NCI-H2107 treated with DMSO at 0.1 percent for 48 hours (cell line): ENCODE measurements at regions not wholly inside any gene's neighbourhood (a gene's known extent, or its start where the extent isn't known, plus 50 kb on each side); places are given as distances from the start of the nearest gene placed in this dataset.
"Not testable (repeated sequence)": the region's sequence is repeated elsewhere in the genome, so short reads cannot be mapped to it uniquely, and the experiment has no call there.

Source experiments
- DNase-seq: peaks from one replicate; lab custom pipeline; 2025; ENCODE audit not compliant: unreplicated experiment; lab: John Stamatoyannopoulos, UW

DNA sequence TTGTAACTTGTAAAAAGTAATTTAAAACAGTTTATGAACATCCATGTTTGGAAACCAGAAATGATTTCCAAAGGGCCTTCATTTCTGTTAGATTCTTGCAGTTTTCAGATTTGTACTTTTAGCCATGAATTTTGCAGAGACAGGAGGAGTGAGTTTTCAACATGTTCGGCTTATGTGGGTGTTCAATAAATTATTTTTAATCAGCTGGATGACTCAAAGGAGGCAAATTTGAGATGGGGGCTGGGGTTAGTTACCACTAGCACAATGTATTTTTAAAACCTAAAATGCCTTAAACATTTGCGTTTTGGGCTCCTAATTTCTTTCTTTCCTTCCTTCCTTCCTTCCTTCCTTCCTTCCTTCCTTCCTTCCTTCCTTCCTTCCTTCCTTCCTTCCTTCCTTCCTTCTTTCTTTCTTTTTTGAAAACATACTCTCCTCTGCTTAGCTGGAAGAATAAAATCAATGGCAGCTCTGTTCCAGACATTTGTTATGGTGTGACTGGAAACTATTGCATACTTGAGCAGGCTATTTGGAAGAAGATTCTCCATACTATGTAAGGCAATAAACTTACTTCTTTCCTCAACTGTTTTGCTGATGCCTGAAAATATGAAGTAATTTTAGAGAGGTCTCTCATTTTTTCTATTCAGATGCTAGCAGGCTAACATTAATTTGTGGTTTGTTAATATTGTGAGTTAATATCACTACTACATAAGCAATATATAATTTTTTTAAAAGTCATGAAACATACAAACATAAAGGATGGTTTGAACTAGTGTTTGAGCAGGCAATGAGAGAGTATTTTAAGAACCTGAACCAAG, 394.4 kb downstream of the NYAP2 start:
- no peak for DNase-seq

DNA sequence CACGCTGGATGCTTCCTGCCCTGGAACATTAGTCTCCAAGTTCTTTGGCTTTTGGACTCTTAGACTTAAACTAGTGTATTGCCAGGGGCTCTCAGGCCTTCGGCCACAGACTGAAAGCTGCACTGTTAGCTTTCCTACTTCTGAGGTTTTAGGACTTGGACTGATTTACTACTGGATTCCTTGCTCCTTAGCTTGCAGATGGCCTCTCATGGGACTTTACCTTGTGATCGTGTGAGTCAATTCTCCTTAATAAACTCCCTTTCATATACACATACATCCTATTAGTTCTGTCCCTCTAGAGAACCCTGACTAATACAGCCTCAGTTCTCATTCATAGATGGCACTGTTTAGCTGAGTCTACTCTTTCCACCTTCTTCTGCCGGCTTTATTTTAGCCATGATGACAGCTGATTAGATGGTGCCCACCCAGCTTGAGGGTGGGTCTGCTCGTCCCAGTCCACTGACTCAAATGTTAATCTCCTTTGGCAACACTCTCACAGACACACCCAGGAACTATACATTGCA, 389.1 kb downstream of the NYAP2 start:
- no peak for DNase-seq

GRCh38 chr2:225787497-225787896, 388.0 kb downstream of the NYAP2 start:
- DNase-seq = no peak

DNA sequence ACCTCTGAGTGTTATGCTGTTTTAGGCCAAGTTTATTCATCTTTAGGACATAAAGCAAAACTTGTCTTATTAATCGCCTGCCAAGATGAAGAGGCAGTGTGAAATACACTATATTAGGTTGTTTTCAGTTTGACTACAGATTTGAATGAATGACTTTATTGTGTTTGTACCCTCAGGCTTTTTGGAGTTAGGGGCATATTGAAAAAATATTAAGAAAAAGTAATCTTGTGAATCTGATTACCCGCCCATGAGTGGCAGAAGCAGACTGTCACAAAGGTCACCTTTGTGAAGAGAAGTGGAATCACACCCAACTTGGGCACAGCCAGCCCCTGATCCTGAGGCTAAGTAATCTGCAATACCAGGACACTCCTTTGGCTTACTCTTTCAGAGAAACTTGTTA, 382.5 kb downstream of the NYAP2 start:
- no peak for DNase-seq

- no peak for DNase-seq
These were observed 381.6 kb downstream of the NYAP2 start for GRCh38 chr2:225781145-225781544.

GRCh38 chr2:225779829-225780228, 380.3 kb downstream of the NYAP2 start:
- DNase-seq = no peak

- DNase-seq = no peak
These were observed 373.6 kb downstream of the NYAP2 start for GRCh38 chr2:225773148-225773547.

GRCh38 chr2:225771701-225772100, 372.2 kb downstream of the NYAP2 start:
- DNase-seq = no peak

- DNase-seq = no peak
These were observed 369.2 kb downstream of the NYAP2 start for GRCh38 chr2:225768741-225769140.

DNA sequence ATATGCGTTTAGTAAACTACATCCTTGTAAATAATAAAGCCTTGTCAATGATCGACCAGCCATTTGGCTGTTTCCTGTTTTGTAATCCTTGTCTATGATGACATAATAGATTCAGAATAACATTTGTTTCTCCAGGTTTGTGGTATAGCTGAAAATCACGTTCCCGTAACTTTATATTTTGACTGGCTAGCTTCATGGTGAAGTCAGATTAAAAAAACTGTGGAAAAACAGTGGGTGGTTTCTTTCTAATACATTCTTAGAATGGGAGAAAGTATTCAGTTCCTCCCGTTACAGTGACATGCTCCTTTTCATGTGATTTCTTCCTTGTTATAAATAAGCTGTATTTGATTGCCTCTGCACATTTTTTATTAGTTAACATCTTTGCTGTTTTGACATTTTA, 366.9 kb downstream of the NYAP2 start:
- no peak for DNase-seq

GRCh38 chr2:225765820-225766219, 366.3 kb downstream of the NYAP2 start:
- no peak for DNase-seq

DNA sequence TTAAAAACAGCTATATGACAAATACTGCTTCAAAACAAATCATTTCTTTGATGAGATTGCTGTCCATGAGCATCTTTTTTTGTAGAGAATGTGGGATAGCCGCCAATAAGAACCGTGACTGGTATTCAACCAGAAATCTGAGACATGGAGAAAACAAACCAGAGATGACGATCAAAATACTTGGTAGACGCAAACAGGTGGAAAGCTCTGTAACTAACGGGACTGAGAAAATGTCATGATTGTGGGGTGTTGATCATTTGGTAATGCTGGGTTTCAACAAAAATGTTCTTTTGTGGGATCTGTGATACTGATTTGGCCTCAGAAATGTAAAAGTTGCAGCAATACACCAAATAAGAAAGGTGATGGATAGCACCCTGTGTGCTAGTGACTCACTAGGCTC, 364.8 kb downstream of the NYAP2 start:
- DNase-seq = no peak

GRCh38 chr2:225763711-225764110, 364.2 kb downstream of the NYAP2 start:
- DNase-seq = no peak

DNA sequence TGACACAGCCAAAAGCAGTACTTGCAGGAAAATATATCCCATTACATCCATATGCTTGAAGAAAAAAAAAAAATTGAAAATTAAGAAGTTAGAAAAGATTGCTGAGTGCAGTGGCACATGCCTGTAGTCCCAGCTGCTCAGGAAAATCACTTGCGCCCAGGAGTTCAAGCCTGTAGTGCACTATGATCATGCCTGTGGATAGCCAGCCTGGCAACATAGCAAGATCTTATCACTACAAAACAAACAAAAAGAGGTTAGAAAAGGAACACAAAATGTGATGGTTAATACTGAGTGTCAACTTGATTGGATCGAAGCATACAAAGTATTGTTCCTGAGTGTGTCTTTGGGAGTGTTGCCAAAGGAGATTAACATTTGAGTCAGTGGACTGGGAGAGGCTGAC, 361.9 kb downstream of the NYAP2 start:
- no peak for DNase-seq

DNA sequence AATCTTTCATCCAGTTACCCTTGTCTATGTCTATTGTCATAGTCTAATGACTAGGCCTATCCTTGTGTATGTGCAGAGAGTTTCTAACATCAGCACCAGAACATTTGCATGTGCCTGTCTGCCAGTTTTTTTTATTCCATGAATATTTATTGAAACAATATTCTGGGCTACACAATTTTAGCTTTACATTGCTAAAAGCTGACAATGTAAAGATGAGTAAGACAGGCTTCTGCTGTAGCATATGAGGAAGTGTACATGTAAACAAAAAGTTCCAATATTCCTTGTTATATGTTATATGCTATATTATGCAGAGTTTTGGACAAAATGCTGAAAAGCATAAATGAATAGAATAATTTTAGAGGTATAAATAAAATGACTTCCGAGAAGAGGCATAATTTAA, 357.7 kb downstream of the NYAP2 start:
- DNase-seq = no peak

DNA sequence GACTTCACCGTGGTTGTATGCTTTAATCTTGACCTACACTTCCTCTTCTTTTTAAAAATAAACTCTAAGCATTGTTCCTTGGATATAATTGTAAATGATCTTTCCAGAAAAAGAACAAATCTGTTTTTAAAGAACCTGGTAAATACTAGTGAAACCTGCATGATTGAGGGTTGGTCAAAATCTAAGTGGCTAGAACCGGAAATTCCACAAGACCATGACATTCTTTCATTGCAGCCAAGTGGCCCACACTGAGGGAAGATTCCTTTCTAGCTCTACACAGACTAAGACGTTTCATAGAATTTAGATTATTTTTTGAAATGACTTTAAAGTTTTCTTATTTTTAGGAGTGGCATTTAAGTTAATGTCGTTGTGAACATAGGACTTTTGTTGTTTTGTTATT, 356.7 kb downstream of the NYAP2 start:
- DNase-seq = no peak

DNA sequence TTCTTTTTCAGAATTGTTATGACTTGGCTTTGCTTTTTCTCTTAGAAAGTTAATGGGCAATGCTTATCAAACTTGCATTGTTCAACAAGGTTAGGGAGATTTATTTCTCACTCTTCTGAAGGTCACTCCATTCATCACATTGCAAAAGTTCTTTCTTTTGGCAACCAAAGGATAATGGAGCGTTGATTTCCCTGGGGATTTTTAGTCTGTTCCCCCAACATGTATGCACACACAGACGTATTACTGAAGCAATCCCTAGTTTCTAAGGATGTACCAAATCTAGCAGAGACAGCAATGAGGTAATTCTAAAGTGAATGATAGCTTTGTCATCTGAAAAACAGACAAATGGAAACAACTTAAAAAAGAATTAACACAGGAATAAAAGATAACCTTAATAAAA, 349.1 kb downstream of the NYAP2 start:
- DNase-seq = no peak

DNA sequence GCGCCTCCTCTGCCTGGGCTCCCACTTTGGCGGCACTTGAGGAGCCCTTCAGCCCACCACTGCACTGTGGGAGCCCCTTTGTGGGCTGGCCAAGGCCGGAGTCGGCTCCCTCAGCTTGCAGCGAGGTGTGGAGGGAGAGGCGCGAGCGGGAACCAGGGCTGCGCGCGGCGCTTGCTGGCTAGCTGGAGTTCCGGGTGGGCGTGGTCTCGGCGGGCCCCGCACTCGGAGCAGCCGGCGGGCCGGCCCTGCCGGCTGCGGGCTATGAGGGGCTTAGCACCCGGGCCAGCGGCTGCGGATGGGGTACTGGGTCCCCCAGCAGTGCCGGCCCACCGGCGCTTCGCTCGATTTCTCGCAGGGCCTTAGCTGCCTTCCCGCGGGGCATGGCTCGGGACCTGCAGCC, 344.5 kb downstream of the NYAP2 start:
- DNase-seq = not testable (repeated sequence)

DNA sequence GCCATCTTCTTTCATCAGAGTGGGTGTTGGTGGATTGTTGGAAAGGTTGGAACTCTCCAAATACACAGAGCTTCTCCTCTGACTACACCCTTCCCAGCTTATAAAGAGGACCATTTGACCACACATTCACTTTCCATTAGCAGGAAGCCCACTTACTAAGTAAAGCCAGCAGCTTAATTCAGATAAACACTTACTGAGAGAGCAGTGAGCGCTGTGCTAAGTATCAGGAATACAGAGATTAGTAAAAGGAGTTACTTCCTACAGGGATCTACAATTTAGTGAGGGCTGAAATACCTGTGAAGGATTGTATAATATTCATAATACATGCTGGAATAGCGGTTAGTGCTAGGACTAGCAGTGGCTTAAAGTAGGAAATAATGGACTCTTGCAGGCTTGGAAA, 343.0 kb downstream of the NYAP2 start:
- DNase-seq = no peak

DNA sequence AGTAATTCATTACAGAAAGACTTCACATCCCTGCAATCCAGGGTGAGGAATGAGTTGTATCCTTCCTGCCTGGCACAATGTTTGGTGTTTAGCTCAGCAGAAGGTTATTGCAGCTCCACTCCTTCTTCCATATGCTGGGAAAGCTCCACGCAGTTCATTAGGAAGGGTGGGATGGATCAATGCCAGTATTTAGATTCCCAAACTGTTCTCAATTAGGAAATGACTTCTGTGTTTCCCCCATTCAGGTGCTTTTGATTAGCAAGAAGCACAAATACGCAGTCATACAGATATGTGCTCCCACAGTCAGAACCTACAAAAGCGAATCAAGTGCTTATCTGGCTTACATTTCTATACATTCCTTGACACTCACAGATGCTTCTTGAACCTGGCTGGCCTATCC, 340.6 kb downstream of the NYAP2 start:
- DNase-seq = no peak

DNA sequence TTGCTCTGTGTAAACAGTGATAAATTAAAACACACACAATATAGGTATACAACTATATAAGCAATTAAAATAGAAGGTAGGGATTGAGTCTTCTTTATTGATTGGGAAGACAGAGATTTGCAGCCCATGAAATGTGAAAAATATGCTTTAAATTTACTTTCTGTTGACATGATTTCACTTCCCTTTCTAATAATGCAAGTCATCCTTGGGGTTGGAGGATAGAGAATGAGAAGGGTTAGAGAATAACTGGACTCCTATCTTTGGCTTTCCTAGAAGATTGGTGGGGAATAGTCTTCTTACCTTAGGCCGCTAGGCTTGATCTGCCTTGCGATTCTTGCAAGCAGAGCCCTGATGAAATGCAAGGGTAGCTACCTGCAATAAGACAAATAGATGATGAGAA, 339.8 kb downstream of the NYAP2 start:
- DNase-seq = no peak

- no peak for DNase-seq
These were observed 339.2 kb downstream of the NYAP2 start for GRCh38 chr2:225738735-225739134.

- DNase-seq = no peak
These were observed 338.0 kb downstream of the NYAP2 start for GRCh38 chr2:225737556-225737955.
